Amniotic stem cell (primary cell): ENCODE measurements at regions not wholly inside any gene's neighbourhood (a gene's known extent, or its start where the extent isn't known, plus 50 kb on each side); places are given as distances from the start of the nearest gene placed in this dataset.

ENCODE experiments used
- DNase-seq: peaks from one replicate; lab custom pipeline; 2025; lab: John Stamatoyannopoulos, UW

DNA sequence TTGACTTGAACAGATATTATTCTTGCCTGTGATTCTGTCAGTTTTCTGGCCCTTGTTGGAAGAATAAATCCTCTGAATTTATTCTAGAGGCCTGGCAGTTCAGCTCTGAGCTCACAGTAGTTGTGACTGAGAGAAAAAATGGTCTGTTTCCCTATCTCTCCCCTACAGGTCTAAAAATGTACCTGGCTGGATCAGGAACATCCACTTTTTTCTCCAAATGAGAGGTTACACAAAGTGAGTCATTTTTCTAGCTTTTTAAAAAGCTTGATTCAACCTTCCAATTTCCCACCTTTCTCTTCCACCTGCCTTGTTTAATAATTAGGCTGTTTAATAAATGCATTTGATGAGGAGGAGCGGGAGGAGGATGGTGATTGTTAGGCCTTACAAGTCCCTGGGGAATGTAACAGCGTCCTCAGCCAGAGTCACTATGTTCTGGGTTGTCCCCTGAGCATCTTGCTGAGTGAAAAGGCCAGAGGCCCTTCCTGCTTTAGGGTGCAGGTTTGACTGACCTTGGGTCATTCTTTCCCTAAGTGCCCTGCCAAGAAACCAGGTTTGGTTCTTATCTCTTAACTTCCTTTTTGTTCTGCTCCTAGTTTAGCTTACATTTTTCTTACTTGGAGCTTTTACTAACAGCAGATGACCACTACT lies 91.7 kb upstream of the FUT8 start:
- no peak for DNase-seq

DNA sequence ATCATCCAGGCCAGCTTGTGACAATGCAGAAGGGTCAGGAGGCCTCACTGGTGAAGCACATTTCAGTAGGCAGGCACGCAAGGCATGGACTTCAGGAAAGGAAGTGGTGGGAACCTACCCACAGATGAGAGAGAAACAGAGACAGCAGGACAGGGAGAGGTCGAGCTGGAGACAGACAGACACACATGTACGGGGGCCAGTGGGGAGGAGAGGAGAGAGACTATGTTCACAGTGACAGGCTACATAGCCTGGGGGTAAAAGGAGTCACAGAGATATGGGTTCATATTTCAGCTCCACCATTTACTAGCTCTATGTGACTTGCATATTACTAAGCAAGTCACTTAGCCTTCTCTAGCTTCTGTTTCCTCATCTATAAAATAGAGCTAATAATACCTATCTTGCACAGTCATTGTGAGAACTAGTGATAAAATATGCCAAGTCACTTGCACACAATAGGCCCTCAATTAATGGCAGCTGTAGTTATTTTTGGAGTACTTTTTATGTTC lies 91.1 kb upstream of the FUT8 start:
- DNase-seq: no peak

DNA sequence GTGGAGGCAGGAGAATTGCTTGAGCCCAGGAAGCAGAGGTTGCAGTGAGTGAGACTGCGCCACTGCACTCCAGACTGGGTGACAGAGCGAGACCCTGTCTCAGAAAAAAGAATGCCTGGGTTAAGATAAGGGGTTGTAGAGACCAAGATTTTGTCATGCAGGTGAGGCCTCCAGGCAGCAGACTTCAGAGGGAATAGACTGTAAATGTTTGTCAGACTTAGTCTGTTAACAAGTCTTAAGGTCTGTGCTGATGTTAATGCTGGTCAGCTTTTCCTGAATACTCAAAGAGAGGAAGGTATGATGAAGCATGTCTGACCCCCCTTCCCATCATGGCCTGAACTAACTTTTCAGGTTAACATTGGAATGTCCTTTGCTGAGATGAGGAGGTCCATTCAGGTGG lies 83.0 kb upstream of the FUT8 start:
- DNase-seq: no peak

DNA sequence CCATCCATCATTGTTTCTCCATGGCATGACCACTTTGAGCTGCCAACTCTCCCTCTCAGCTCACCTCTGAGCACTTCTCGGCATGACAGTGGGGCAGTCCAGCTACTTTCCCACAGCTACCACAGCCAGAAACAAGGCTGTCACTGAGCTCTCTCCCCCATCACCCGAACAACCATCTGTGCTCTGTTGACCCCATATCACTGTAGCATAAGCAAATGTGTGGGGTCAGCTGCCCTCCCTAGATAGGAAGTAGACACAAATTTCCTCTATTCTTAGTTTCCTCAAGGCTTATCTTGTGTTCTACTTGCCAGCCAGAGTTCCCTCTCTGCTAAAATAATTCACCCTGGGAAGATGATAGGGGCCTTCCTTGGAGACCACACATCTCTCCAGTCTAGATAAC lies 82.6 kb upstream of the FUT8 start:
- no peak for DNase-seq

DNA sequence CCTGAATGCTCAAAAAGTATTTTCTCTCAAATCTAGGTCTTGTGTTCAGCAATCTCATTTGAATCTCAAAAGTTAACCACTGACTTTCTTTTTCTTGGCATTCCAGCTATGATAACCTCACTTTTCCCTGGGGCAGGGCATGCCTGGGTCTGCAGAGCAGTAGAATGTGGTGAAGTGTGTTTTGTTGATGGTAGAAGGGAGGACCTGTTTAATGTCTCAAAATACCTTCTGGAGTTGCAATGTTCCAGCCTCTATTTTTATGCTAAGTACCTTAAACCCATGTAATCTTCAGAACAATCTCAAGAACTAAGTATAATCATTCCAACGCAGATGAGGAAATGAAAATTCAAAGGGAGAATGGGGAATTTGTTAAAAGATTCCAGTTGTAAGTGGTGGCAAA lies 82.1 kb upstream of the FUT8 start:
- no peak for DNase-seq

DNA sequence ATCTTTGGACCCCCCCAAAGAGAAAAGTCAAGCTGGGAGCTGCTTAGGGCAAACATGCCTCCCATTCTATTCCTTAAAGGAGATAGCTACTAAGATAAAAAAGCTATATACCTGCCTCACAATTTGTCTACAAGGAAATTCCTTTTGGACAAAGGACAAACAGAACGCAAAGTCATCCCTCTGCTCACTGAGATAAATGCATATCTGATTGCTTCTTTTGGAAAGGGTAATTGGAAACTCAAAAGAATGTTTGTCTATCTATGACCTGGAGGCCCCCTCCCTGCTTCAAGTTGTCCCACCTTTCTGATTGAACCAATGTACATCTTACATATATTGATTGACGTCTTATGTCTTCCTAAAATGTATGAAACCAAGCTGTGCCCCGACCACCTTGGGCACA lies 80.9 kb upstream of the FUT8 start:
- DNase-seq: no peak

DNA sequence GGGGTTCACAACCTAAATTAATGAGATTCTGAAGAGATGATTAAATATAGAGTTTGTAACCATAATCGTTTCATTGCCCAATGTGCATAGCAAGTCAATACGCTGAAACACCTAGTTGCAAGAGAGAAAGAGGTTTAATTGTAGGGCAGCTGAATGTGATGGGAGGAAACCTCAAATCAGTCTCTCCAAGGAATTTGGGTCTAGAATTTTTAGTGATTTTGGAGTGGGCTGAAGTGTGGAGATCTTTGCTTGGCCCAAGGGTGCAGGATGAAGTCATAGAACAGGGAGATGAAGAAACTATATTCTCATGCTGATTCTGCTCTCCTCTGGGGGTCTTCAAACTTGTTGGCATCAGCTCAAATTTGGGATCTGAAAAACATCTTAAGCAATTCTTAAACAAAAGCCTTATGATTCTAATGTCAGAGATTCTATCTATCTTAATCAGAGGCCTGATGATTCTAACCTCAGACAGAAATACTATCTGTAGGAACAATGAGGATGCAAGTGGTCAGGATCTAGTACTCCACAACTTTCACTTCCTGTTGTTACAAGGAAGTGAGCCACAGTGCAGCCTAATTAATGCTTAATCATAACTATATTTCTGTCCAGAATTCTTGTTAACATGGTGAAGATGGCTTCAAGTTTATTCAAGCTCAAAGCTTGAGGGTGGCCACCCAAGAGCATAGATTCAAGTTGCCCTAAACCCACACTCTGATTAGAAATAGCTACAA lies 80.2 kb upstream of the FUT8 start:
- DNase-seq: no peak

DNA sequence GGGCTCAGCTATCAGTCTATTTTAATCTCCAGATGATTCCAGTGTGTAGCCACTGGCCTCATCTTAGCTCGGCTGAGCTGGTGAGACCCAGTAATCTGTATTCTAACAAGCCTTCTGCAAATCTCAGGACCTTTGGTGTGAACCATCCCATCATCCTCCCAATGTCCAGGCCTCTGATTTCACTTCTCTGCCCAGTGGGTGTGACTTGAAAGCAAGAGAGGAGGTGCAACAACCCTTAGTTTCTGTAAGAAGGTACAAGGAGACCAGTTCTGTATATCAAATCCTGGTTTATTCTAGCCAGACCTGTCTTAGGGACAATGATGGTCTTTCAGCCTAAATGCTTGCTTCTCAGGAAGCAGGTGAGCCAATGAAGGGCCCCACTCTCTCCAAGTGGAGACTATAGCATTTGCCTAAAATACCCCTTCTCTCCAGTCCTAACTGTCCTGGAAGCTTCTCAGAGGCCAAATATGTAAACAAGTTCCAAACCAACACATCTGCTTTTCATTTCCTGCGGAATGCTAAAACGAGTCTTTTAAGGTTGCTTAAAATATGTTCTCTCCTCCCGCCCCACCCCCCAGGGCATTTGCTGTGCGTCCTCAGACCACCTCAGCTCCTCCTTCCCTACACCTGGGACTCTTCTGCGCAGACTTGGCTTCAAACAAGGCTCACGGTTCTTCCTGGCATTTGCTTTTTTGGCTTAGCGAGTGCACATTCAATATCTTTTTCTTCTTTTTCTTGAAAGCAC lies 78.4 kb upstream of the FUT8 start:
- DNase-seq: no peak

DNA sequence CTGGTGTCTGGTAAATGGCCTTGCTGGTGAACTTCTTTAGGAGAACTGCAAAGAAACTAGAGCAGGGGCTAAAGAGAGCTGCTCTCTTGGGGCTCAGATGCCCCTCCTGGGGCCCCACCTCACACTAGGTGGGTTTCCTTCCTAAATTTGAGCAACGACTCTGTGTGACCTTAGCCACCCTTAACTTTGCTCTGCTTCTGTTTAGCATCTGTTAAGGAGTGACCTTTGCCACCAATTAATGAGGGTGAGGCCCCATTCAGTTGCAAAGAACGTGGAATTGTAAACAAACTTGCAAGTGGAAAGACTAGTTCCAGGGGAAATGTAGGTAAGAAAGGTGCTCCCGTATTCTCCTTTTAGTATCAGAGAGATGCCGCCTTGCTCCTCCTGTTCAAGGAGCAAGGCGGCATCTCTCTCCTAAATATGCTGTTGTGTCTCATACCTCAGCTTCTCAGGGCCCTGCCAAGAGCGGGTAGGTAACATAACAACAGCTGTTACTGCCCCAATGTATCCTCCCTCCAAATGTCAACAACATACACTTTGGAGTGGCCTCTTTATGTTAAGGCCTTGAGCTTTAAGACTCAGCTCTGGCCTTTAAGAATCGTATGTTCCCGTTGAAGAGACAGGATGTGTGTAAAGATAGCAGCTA lies 77.6 kb upstream of the FUT8 start:
- no peak for DNase-seq

DNA sequence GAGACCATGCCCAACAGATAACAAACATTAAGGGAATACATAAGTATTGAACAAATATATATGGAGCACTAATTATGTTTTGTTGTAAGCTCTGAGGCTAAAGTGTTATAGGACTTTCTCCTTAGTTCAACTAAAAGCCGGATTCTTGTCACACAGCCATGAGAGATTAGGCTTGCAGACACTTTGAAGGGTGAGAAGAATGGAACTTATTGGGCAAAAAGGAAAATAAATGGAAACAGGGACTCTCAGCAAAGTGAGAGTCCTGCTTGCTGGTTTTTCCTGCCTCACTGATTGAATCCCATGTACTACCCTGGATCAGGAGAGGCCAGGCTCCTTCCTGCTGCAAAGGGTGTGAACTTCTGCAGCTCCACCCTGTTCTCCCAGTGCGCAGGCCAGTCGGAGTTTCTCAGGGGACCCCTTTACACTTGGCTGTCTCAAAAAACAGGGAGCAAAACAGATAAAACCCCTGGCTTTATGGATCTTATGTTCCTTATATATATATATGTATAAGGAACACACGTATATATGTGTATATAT lies 77.1 kb upstream of the FUT8 start:
- no peak for DNase-seq

DNA sequence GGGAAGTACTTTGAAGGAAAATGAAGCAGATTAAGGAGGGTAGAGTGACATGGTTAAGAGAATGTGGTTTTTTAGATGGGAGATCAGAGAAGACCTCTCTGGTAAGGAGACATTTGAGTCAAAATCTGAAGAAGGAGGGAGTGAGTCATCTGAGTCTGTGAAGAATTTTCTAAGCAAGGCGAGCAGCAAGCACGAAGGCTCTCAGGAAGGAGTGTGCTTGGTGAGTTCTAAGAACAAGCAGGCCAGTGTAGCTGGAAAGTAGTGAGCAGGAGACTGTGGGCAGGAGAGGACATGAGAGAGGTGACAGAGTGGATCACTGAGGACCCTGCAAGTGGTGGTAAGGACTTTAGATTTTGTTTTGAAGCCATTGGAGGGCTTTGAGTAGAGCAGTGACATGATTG lies 76.3 kb upstream of the FUT8 start:
- DNase-seq: peak; percentile 23

DNA sequence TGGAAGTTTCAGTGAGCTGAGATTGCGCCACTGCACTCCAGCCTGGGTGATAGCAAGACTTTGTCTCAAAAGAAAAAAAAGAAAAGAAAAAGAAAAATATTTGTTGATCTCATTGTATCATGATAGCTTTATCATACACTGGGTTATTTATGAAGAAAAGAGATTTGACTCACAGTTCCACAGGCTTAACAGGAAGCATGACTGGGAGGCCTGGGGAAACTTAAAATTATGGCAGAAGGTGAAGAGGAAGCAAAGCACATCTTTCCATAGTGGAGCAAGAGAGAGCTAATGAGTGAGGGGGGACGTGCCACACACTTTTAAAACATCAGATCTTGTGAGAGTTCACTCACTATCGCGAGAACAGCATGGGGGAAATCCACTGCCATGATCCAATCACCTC lies 72.7 kb upstream of the FUT8 start:
- DNase-seq: no peak

DNA sequence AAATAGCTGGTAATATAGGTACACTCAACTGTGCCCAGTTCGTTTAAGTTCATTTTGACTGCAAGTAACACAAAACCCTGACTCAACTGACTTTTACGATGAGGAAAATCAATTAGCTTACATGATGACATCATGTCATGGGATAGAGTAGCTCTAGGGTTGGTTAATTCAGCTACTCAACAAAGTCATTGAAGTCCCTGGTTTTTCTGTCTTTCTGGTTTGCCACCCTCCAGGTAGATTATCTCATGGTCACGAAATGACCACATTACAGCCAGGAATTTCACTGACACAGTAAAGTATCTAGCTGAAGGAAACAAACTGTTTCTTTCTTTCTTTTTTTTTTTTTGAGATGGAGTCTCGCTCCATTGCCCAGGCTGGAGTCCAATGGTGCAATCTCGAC lies 68.5 kb upstream of the FUT8 start:
- DNase-seq: no peak

DNA sequence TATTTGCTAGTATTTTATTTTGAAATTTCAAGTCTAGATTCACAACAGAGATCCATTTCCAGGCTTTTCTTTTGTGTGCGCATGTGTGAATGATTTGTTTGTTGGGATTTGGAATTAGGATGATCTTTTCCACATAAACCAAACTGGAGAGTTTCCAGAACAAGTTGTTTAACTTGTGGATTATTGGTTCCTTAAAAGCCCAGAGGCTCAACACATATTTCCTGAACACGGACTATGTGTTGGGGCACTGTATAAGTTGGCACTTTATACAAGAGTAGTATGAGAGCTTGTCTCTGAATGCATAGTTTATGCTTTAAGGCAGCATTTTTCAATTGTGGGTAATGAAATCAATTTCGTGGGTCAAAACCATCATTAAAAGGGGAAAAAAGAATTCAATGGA lies 67.3 kb upstream of the FUT8 start:
- DNase-seq: no peak

DNA sequence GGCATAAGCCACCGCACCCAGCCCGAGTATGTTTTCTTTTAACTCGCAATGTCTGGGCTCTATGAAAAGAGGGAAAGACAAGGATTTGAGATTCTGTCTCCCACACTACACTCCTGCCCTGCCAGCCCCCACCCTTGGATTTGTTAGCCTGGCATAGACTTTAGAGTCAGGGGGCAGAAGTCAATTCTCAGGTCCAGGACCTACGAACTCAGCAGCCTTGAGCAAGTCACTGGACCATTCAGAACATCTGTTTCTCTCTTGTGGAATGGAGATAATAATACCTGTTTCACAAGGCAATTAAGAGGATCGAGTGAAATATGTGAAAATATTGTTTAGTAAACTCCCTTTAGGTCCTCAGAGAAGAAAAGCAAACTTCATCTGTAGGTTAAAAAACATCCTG lies 66.1 kb upstream of the FUT8 start:
- no peak for DNase-seq

DNA sequence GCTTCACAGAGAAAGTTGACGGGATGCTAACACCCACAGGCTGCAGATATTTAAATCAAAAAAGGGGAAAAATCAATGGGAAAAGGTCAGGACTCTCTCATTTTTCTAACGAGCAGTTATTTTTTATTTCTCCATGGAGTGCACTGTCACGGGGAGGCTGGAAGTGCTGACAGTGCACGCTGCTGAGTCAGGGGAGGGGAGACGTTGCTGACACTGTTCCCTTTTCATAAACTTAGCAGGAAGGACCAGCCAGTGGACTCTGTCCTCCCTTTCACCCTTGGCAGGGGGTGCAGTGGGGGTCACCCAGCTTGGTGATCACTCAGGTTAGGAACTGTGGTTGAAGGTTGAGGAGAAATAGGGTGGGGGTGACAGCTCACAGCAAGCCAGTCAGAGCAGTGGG lies 65.6 kb upstream of the FUT8 start:
- DNase-seq: no peak

DNA sequence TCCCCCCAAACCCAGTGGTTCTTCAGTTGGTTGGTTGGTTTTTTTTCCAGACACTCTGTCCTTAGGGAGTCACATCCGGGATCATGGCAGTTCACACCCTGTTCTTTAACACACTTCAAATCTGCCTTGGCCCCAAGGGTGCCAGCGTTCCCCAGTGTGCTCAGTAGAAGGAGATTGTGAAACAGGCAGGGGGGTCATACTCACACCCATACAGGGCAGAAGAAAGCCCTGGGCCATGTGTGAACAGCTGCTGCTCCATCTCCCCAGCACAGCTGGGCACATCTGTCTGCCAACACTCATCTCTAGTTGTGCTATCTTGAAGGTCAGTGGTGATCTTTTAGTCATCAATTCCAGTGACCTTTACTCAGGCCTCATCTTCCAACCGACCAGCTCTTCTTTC lies 64.4 kb upstream of the FUT8 start:
- no peak for DNase-seq

DNA sequence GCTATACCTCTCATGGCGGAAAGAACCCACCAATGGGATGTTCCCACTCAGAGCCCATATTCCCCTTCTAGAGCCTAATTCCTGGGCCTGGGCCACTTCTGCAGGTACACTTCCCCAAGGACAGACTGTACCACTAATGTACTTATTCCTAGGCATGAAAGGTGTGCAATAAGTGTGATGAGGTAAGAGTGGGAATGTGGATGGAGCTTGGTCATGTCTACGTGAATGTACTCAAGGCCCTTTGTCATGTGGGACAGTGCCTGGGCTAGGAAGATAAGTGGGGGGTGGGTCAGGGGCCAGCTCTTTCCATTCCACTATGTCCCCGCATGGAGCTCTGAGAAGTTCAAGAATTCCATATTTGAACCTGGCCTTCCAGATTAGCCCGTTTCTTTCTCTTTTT lies 63.4 kb upstream of the FUT8 start:
- no peak for DNase-seq

DNA sequence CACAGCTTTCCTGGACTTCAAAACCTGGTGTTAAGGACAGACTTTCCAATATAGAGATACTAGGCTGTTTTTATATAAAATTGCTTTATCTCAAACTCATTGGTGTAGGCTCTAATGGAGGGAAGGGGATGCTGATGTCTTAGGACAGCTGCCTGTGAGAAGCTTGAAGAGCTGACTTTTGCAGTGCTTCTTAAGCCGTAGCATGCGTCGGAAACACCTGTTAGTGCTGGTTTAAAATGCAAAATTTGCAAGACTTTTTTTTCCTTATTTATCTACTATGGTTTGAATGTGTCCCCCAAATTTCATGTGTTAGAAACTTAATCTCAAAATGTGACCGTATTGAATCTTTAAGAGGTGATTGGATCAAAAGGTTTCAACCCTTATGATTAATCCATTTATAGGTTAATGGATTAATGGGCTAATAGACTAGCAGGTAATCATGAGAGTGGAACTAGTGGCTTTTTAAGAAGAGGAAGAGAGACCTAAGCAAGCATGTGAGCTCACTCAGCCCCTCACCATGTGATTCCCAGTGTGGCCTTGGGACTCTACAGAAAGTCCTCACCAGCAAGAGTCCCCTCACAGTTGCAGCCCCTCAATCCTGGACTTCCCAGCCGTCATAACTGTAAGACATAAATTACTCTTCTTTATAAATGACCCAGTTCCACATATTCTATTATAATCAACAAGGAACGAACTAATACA lies 60.9 kb upstream of the FUT8 start:
- no peak for DNase-seq

DNA sequence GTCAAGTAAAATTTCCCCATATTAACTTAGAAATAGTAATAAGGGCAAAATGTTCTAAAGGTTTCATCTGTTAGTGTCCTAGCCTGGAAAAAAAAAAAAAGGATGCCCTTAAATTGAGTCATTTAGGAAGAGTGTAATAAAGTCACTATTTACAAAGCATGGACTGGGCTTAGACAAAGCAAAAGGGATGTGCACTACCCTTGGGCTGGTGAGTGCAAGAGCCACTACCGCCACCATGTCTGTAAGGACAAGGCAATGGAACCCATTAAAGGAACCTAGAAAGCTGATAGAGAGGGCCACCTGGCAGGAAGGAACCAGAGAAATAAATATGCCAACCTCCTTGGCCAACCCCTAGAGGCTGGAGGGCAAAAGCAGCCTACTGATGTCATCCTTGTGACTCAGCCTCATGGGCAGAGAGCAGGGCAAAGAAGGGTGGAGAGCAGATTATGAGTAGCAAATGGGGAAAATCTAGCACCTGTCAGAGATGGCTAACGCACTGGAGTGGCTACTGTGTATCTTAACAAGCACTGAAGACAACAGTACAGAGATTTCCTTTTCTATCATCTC lies 59.5 kb upstream of the FUT8 start:
- DNase-seq: no peak

DNA sequence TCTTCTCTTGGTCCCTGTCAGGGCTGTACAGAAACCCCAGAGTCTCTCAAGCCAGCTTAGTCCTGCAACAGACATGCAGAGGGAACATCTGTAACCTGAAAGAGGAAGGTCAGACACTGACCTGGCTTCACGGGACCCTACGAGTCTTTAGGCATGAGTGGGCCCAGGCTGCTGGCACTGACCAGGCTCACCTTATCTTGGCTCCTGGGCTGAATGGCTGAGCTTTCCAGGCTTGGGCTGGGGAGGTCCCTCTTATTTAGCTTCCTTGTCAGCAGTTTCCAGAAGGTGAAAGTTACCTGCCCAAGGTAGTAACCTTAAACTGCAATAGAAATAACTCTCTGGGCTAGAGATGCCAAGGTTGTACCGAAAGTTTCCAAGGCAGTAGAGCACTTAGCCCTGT lies 58.4 kb upstream of the FUT8 start:
- no peak for DNase-seq

DNA sequence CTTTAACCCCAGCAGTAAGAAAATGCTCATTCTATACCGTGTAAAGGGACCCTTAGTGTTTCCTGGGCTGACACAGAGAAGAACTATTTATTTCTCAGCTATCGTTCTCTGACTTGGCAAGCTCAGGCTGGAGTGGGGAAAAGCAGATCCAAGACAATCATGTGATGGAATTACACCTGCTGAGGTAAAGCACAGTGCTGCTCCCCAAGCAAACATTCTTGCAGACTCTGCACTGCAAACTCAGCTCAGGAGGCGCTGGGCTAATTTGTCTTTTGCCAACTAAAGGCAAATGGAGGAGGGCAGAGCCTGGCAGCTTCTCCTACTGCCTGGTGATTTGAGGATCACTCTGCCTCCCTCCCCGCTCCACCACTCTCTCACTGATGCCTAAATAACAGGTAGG lies 57.8 kb upstream of the FUT8 start:
- no peak for DNase-seq
